Fibroblast of upper back skin (primary cell): ENCODE measurements at regions not wholly inside any gene's neighbourhood (a gene's known extent, or its start where the extent isn't known, plus 50 kb on each side); places are given as distances from the start of the nearest gene placed in this dataset.
"Not testable (repeated sequence)": the region's sequence is repeated elsewhere in the genome, so short reads cannot be mapped to it uniquely, and the experiment has no call there.

ENCODE experiments used
- DNase-seq: peaks from one replicate; pipeline ENCODE4 v3.0.0-alpha.2; 2013

DNA sequence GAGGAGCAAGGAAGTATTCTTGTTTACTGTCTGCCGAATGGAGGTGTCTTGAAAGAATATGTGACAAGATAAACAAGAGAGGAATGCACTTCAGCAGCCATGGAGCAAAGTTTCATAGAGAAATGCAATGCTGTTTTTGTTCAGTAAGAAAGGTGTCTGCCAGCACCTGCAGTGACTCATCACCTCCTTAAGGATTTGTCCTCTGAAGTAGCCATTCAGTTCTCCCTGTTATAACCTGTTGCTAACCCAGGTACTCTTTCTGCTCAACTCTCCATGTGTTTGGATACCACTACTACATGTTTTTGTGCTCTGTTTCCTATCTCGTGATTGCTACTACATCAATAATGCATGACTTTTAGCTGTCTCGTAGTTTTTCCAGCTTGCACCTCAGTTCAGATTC lies 328.9 kb downstream of the CHL1 start:
- no peak for DNase-seq

DNA sequence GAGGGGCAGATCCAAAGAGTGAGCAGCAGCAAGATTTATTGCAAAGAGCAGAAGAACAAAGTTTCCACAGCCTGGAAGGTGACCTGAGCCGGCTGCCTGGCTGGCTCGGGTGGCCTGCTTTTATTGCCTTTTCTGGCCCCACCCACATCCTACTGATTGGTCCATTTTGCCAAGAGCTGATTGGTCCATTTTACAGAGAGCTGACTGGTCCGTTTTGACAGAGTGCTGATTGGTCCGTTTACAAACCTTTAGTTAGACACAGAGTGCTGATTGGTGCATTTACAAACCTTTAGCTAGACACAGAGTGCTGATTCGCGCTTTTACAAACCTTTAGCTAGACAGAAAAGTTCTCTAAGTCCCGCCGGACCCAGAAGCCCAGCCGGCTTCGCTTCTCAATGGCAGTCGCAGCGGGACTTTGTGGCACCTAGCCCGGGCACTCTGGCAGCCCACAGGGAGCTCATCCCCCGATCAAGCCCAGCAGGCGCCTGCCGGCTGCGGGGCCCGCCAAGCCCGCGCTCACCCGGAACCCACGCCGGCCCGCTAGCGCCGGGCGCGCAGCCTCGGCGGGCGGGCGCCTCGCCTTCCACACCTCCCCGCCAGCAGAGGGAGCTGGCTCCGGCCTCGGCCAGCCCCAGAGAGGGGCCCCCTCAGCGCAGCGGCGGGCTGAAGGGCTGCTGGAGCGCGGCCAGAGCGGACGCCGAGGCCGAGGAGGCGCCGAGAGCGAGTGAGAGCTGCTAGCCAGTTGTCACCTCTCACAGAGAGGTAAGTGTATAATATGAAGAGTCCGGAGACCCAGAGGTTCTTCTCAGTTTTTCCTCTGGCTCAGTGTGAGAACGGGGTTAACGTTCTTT lies 339.2 kb downstream of the CHL1 start:
- peak; percentile 38 for DNase-seq

DNA sequence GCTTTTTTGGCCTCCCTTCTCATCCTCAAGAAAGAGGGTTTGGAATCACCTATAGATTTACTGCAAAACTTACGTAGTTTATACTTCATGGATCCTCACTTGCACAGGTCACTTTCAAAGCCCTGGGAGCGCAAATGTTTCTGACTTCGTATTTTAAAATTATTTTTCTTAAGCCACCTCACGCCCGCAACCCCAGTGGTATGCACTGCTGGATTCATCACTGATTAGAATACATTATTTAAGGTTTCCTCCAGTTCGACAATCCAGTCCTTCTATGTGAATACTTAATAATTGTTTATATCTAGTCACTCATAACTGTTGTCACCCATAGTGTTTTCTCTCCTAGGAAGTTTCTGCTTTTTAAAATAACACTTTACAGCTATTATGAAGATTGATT lies 339.9 kb downstream of the CHL1 start:
- DNase-seq, result no peak

DNA sequence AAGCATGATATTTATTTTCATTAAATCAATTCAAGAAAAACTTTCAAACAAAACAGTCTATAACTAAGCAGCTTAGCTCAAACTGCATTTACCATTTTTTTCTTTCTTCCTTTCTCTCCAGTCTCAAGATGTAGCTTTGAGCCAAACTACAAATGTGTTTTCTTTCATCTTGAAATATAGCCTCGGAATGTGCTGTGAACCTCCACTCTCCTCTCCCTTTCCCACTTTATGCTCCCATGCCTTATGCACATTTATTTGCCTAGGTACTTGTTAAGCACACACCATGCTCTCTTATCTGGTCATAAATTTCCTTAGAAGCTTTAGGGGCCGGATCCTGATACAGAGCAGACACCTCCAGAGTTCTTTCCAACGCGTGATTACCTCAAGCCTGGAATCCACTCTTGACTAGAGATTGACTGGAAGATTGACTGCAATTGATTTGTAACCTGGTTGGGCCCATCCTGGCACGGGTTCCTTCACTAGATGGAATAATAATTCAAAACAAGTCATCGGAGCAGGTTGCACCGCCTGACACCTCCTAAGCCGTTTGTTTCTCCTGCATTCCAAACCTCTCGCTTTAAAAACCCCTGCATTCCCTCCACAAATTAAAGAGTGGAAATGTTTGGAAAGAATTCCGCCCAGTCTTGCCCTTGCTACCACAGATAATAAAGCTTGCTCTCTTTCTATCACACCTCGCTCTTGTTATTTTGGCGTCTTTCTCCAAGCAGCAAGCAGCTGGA lies 344.7 kb downstream of the CHL1 start:
- no peak for DNase-seq

DNA sequence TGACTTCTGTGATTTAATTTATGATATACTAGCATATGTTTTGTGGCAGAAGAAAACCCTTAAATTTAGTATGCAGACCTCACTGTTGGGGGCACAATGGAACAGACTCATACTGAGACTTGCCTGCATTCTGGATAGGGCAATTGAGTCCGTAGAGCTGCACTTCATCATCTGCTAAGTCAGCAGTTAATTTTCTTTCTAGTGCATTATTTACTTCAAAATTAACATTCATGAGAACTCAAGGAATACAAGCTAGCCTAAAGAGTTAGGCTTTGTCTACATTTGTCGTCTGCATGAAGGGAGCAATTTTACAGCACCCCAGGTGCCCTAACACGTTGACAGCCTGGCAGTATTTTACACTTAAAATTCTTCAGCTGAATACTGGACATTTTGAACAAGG lies 345.5 kb downstream of the CHL1 start:
- no peak for DNase-seq

DNA sequence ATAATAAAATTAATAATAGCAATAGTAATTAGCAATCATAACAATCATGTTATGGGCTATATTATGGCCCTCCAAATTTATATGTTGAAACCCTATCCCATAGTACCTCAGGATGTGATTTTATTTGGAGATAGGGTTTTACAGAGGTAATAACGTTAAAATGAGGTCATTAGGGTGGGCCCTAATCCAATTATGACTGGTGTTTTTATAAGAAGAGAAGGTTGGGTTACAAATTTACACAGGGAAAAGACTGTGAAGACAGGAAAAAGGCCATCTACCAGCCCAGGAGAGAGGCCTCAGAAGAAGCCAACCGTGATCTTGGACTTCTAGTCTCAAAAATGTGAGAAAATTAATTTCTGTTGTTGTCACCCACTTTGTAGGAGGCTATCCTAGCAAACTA lies 353.1 kb downstream of the CHL1 start:
- DNase-seq, result no peak

DNA sequence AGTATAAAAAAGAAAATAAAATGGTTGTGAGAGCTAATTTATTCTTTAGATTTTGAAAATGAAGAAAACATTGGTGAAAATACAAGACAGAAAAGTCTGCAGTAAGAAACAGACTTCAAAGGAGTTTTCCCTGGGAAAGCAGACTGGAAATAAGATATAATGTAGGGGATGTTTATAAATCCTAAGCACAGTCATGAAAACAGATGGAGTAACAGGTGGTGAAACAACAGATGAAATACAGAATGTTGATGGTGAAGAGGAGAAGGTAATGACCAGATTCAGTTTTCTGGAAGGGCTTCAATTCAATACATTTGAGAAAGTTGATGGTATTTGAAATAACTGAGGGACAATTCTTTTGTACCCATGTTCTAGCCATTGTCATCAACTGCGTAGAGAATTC lies 353.9 kb downstream of the CHL1 start:
- no peak for DNase-seq

DNA sequence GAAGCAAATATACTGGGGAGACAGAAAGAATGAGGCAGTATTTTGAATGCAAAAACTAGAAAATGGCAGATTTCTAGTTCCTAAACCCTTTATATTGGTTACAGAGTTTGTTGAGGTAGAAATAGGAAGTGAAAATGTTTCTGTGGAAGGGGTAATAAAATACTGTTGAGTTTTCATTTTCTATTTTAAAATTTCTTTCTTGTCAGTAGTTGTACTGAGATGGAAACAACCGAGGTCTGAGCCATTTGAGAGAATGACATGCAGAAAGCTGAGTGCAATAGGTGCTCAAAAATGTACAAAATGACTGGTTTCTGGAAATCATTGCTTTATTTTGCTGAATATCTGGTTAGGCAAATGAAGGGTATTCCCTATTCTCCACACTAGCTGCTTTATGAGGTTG lies 361.4 kb downstream of the CHL1 start:
- no peak for DNase-seq

DNA sequence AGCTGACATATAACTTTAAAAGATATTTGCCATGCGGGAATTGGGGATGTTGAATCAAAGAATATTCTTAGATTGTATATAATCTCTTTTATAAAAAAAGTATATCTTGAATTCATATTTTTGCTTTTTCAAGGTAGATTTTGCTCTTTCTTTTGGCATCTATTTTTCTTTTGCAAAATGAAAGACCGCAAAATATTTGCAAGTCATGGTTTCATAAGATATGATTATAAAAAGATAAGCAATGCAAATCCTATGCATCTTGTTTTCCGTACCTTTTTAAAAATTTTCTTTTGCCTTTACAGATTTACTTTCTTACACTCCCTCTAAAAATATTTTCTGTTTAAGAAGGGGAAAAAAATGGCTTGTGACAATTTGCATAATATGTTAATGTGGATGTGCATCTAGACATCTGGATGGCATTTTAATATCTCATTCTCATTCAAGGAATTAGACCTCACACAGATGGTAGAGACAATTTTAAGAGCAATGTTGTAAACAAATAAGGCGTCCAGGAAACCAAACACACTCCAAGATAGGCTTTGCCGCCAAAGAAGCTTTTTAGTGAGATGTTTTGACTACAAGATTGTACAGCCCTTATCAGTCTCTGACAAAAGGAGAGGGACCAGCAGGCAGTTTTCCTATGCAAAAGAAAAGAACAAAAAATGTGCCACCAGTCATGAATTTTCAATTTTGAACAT lies 371.1 kb downstream of the CHL1 start:
- DNase-seq, result no peak

DNA sequence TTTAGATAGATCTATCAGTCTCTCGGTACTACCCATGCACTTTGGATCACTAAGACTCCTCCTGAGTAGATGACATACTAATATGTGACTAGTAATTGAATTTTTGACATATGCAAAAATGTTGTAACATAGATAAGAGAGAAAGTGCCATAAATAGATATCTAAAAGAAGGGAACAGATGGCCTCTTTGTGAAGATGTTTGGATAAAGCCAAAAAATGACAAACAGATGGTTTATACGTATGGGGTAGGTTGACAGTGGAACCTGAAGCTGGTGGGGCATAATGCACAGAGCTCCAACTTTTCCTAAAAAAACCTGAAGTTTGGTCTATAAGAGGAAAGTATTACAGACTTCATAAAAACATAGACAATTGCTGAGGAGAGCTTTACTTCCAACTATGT lies 383.0 kb downstream of the CHL1 start:
- not testable (repeated sequence) for DNase-seq

DNA sequence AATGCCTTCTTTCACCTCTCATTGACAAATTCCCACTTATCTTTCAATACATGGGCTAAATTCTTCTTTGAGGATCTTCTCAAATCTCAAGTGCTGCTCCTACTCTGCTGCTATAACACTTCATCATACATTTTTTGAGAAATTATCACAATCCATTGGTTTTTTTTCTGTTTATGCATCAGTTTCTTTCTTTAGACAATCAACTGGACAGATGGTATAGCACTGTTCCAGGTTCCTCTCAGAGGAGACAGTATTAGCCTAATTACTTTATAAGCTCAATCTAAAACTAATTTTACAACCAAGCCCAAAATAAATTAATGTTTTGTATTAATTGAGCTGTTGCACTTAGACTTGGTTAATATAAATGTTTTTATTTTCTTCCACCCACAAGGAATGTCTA lies 392.5 kb downstream of the CHL1 start:
- DNase-seq, result not testable (repeated sequence)

DNA sequence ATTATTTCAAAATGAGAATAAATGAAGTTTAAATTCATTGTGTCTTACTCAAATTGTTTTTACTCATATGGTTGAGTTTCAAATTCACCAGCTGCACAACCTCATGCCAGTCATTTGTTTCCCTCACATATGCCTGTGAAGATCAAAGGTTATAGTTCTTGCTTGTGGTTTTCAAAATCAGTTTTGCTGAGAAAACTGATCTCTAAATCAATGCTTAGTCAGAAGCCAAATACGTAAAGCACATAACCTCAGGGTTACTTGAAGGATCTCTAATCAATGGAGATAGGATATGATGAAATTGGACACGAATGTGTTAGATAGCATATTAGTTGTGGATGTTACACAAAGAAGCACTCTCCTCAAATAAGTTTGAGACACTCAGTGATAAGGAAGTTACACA lies 400.7 kb downstream of the CHL1 start:
- not testable (repeated sequence) for DNase-seq

DNA sequence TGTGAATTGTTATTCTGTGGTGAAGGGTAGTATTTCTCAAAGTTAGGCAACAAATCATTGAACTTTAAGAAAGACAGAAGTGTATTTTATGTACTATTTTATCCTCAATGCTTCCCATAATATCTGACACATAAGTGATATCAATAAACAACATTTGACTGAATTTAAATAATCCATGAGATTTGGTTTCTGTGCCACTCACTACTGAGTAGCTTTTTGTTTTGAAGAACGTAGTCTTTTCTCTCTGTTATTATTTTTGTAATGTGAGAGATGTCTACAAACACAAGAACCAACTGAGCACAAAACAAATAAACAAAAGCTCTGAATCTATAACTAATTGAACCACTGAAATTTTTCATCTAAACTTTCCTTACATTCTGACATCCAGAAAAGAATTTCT lies 401.2 kb downstream of the CHL1 start:
- DNase-seq, result not testable (repeated sequence)

DNA sequence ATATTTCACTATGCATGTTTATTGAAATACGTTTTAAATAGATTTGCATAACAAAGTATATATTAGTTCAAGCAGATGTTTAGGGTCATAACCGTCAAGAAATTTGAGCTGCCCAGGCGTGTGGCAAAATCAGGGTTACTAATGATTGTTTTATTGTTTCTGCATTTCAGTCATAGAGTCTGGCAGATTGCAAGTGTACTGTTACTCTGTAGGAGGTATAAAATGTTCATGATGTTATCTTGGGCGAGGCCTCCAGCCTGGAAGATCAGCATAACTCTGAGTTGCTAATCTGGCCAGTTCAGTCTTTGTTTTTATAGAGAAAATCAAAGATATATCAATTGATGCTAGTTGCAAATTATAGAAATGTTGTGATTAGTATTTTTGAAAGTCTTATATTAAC lies 410.9 kb downstream of the CHL1 start:
- not testable (repeated sequence) for DNase-seq

DNA sequence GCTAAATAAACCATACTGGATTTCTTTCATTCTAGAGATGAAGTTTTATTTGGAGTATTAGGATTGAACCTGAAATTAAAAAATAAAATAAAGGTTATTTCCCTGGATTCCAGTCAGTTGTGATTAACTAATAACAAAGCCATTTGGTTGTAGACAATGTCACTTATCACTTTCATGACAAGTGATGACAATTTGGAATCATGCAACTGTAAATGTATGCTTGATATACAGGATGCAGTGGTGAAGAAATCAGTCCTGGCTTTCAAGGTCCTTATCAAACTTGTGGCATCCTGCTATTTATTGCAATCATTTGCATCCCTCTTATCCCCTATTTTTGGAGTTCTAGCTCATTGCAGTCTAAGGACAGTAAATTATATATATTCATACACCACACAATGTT lies 425.2 kb downstream of the CHL1 start:
- no peak for DNase-seq

DNA sequence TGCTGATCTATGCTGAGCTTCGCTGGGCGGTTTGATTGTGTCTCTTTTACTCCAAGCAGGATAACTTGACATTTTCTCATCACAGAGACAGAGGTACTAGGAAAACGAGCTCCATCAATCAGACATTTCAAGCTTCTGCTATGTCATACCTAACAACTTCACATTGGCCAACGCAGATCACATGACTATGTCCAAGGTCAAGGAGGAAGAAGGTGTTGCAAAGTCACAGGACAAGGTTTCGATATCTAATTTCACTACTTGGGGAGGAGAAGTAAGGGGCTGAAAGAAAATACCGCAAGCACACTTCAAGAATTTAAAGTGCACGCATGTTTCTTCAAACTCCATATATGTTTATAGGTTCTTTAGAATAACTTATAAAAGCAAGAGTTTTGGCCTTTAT lies 425.8 kb downstream of the CHL1 start:
- DNase-seq, result no peak

DNA sequence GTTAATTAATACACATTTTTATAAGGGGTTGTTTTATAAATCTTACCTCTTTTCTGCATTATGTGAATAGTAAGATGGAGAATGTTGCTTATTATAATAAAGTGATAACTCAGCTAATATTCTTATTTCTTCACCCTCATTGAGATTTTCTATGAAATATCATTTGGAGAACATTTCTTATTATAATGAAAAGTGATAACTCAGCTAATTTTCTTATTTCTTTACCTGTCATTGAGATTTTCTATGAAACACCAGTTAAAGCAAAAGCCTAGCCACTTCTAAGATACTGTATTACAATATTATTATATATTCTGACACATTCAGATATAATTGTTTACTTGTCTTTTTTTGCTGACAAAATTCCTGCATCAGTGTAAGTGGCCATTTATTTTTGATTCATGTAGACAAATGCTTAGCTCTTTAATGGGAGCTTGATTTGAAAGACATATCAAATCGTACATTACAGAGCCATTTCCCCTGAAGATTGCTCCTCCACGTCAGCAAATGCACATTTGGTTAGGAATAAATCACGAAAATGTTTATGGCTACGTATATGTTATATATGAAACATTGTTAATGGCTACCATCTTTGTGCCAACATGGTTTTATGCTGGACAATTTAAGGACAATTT lies 427.5 kb downstream of the CHL1 start:
- DNase-seq, result no peak

DNA sequence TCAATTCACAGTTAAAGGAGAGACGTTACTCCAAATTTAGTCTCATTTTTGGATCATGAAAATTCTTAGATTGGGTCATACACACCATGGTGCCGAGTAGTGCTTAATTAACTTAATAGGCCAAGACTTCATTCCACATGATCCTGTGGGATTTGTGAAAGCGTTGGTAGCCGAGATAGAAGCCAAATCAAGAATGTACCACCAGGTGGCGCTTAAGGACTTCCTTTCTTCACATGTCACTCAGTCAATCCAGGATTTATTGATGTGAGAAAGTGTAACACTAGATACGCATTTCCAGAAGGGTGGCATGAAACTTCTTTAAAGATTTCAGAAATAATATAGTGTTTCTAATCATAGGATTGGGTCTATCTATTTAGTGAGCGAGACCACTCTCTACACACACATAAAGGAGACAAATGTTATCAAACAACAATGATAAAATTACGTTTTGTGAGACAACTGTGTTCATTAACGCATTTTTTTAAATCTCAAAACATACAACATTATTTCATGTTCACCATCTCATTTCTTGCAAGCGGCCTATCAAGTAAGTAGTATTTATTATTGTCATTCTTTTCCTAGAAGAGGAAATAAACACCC lies 436.1 kb downstream of the CHL1 start:
- DNase-seq, result peak; percentile 43

DNA sequence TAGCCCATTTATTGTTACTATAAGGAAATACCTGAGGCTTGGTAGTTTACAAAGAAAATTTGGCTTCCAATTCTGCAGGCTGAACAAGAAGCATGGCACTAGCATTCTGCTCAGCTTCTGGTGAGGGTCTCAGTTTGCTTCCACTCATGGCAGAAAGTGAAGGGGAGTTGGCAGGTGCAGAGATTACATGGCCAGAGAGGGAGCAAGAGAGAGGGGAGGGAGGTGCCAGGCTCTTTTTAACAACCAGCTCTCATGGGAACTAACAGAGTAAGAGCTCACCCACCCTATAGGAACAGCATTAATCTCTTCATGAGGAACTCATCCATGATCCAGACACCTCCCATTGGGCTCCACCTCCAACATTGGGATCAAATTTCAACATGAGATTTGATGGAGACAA lies 437.9 kb downstream of the CHL1 start:
- no peak for DNase-seq

DNA sequence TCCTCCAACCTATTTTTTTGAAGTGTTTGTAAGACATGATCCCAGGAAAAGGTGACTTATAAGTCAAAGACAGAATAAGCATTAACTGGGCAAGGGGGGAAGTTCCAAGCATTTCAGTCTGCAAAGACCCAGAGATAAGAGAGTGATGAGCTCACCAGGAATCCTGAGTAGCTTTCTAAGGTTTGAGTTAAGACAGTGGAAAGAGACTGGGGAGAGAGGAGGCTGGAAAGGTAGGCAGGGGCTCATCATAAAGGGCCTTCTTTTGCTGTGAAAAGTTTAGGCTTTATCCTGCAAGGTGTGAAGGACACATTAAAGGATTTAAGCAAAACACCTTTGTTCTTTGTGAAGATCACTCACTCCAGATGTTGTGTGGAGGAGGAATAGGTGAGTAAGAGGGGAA lies 438.8 kb downstream of the CHL1 start:
- no peak for DNase-seq

DNA sequence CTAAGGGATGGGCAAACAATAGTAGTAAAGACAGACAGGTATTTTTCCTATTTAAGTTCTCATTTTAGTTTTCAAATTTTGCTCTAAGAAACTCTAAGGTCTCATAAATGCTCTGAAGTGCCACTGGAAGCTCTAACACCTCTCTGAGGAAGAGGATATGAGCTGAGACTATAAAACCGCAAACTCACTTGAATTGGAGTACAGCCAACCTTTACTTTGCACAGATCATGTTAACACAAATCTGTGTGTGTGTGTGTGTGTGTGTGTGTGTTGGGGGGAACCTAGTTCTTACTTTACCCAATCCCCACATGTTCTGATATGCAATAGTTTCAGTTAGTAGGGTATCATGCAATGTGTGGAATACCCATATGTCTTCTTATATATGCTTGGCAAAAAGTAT lies 446.8 kb downstream of the CHL1 start:
- no peak for DNase-seq

DNA sequence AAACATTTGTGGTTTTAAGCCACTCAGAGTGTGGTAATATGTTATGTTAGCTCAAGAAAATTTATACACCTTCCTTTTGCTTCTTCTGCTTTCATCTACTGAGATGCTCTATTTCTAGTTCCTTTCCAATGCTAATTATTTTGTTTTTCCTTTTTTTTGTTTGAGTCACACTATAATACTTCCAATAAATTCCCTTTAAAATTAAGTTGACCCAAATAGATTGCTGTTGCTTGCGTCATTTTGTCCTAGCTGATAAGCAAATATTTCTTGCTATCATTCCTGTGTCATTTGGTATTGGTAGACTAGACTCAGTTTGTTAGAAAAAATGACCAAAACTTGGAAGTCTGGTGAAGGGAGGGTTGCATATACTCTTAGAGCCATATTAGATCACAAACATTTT lies 437.0 kb upstream of the CNTN6 start:
- DNase-seq, result no peak

DNA sequence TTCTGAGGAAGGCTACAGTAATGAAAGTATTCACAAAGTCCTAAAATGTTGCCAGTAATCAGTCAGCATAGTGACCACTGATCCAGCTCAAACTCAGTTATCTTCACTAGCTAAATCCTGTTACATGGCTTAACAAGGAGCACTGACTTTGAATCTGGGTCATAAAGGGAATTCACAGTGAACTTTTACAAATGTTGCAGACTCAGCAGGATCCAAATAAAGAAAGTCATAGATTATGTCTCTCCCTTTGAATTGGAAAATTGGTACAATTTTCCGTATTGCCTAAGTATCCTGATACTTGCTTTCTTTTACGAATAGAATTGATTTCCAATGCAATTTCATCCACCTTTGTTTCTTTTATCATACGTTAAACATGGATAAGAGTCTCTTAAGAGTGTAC lies 431.5 kb upstream of the CNTN6 start:
- DNase-seq, result no peak
